ENCODE measurements at regions not wholly inside any gene's neighbourhood (a gene's known extent, or its start where the extent isn't known, plus 50 kb on each side); places are given as distances from the start of the nearest gene placed in this dataset.
"Not testable (repeated sequence)": the region's sequence is repeated elsewhere in the genome, so short reads cannot be mapped to it uniquely, and the experiment has no call there.

DNA sequence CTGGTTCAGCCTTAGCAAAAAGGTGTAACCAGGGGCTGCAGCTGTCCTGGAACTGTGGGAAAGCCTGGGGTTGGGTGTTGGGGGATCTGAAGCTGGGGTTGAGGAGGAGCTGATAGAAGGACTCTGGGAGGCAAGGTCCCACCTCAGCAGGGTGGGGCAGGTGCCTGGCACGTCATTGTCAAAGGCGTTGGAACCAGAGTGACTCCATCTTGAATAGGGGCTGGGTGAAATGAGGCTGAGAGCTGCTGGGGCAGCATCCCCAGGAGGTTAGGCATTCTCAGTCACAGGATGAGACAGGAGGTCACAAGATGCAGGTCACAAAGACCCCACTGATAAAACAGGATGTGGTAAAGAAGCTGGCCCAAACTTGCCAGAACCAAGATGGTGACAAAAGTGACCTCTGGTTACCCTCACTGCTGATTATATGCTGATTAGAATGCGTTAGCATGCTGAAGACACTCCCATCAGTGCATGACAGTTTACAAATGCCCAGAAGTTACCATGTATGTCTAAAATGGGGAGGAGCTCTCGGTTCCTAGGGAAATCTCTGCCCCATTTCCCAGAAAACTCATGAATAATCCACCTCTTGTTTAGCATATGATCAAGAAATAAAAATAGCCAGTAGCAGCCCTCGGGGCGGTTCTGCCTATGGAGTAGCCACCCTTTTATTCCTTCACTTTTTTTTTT, 85.4 kb downstream of the IER5 start:
- no peak for DNase-seq

DNA sequence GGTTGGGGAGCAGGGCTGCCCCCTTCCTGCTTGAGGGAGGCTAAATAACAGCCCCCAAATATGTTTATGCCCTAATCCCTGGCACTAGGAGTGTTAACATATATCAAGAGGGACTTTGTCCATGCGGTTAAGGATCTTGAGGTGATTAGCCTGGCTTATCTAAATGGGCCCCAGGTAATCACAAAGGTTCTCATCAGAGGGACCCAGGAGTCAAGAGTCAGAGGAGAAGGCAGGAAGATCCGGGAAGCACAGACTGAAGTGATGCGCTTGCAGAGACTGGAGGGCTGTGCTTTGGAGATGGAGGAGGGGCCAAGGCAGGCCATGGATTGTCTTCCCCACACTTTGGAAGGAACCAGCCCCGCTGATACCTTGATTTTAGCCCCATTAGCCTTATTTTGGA, 86.4 kb downstream of the IER5 start:
- no peak for DNase-seq

DNA sequence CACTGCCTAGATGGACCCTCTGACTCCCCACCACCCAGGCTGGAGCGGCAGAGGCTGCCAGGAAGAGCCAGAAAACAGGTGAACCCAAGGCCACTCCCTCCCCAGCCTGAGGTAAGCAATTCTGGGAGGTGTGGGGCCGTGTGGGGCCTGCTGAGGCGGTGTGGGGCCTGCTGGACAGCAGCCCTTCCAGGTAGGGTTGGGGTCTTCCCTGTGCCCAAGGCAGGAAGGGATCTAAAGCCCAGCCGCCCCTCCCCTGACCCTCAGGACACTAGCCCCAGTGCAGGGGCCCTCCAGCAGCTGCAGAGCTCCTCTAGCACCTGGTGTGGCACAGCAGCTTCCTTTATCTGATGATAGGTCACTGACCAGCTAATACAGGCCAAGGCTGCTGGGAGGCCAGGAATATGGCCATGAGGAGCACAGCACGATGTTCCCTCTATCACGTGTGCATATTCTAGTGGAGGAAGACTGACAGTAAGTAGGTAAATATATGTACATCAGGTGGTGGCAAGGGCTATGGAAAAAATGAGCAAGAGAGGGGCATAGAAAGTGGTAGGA, 86.9 kb downstream of the IER5 start:
- DNase-seq: no peak

DNA sequence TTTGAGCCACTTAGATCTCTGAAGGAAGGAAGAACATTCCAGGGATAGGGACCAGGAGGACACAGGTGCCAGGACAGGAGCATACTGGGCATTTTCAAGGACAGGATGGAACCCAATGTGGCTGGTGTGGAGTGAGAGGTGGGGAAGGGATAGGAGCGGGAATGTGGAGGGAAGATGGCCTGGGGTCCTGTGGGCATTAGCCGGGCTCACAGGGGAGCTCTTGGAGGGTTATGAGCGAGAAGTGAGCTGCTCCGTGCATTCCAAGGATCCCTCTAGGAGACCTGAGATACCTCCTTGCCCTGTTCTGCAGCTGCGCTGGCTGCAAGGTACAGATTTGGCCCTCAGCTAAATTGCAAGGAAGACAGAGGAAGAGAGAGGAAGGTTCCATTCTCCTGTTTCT, 87.5 kb downstream of the IER5 start:
- no peak for DNase-seq

DNA sequence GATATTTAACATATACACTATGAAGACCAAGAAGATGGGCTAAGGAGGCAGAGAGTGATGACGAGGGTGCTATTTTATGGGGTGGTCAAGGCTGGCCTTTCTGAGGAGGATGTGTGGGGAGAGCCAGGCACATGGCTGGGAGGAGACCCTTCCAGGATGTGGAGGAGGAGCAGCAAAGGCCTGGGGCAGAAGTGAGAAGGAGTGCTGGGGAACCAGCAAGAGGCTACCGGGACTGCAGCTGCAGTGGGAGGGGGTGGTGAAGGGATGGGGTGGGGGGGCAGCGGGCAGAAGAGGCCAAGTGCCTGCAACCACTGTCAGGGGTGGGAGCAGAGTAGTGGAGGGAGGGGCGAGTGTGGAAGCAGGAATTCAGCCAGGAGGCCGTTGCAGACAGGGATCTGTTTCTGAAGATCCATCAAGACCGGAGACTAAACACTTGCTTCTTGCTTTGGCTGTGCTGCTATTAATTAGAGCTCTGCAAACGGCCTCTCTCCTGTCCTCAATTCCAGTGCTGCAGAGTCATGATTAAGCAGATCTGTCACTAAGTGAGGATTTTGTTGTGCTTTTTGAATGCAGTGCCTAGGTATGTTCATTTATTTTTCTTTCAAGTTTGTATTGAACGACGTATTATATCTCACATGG, 89.9 kb downstream of the IER5 start:
- no peak for DNase-seq

DNA sequence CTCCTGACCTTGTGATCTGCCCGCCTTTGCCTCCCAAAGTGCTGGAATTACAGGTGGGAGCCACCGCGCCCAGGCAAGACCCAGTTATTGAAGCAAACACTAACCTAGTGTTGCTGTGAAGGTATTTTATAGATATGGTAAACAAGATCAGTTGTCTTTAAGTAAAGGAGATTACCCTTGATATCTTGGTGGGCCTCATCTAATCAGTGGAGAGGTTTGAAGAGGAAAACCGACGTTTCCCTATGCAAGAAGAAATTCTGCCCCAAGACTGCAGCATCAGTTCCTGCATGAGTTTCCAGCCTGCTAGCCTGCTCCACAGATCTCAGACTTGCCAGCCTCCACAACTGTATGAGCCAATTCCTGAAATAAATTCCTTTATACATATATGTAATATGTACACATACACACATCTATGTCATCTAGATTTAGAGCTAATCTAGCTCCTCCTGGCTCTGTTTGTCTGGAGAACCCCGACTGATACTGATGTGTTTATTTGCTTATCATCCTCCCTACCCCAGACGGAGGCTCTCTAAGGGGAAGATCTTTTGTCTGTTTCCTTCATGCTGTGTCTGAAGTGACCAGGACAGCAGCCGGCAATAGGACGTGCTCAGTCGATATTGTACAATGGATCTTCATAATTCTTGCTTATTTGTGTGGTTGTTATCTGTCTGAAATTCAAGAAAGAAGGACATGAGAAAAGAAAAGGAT, 90.9 kb downstream of the IER5 start:
- DNase-seq: no peak

DNA sequence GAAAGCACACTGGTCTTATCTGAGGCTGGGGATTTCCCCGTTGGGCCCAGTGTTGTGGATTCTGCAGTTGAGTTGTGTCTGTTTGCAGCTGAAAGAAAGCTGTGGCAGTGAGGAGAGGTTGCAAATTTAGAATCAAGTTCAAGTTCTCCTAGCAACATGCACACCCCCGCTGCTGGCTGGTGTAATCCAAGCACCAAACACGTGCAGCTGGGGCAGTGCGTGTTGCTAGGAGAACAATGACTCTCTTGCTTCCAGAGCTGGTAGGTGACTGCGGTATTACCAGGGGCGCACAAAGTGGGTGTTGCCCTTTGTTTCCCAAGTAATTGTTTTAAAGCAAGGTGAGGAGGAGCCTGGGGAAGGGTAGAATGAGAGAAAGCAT, 91.5 kb downstream of the IER5 start:
- DNase-seq: peak; percentile 44

DNA sequence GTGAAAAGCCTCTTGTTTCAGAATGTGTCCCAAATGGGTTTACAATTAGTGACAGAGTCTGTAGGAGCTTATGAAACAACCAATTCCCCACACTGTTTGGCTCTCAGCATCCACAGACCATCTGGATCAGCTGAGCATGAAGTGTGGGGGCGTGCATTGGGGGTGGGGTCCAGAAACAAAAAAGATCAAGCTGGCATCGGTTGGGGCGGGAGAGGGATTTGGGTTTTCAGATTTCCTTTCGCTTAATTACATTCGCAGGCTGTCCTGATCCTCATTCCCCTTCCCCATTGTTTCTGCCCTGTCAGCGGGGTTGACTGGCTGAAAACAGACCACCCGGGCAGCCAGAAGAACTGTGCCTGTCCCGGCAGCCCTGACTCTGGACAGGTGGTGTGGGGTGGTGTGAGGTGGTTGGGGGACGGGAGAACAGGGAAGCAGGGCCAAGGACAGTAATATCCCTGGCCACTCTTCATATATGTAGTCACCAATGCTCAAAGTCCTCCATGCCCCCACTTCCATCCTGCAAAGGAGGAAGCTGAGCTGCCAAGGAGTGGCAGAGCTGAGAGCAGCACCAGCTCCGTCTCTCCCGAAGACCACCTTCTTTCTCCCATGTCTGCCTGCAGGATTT, 92.0 kb downstream of the IER5 start:
- DNase-seq: no peak

DNA sequence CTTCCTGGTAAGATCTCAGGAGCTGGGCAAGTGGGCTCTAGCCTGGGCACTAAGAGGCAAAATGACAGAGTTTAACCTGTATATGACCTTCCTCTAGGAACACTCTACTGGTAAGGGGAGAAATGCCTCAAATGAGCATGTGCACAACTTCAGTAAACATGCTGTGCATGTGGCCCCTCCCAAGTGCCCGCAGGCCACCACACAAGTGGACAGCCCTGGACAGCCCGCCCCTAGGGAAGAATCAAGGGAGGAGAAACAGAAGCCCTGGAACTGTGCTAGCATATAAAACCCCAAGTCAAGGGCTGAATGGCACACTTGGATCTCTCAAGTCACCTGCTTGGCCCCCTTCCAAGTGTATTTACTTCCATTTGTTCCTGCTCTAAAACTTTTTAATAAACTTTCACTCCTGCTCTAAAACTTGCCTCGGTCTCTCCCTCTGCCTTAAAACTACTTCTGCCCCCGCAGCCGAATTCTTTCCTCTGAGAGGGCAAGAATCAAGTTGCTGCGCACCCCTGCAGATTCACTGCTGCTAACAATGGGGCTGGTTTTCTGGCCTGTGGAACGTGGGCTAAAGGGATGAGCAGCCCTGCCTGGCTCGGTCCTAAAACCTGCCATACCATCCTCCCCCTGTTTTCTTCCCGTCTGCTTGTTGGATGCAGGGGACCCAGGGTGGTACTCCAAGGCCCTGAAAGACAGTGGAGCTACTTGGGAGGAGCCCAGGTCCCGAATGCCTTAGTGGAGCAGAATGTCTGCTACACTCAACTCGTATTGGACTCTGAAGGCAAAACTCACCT, 93.5 kb downstream of the IER5 start:
- no peak for DNase-seq

DNA sequence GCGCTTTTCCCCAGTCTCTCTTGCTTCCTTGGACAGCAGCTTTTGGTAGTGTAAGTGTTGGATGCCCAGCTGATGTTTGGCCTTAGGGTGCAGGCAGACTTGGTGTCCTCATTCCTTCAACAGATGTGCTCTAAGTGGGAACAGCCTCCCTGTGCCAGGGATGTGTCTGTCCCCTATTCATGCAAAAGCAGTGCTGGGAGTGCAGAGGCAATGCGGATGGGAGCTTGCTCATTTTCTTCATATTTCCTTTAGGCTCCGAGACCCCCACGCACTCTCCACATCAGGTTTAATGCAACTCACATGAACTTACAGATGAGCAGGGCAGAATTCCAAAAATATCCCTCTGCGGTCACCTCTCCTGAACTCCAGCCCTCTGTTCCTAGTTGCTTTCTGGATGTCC, 96.1 kb downstream of the IER5 start:
- DNase-seq: no peak

DNA sequence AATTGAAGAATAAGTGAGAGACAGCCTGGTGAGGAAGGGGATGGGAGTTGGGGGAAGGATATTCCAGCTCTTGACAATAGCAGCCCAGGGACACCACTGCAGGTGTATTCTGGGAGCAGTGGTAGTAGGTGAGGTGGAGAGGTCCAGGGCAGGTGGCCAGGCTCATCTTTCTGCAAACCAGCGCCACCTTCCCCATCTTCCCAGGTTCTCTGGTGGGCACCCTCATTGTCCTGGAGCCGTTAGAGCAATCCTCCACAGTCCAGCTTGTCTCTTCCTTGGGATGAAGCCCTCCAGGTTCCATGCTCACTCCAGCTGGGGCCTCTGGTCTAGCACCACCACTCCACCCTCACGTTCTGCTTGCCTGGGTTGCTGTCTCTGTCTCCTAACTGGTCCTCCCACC, 97.0 kb downstream of the IER5 start:
- DNase-seq: no peak

DNA sequence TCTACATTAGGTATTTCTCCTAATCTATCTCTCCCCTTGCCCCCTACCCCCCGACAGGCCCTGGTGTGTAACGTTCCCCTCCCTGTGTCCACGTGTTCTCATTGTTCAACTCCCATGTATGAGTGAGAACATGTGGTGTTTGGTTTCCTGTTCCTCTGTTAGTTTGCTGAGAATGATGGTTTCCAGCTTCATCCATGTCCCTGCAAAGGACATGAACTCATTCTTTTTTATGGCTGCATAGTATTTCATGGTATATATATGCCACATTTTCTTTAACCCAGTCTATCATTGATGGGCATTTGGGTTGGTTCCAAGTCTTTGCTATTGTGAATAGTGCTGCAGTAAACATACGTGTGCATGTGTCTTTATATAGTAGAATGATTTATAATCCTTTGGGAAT, 97.6 kb downstream of the IER5 start:
- not testable (repeated sequence) for DNase-seq

DNA sequence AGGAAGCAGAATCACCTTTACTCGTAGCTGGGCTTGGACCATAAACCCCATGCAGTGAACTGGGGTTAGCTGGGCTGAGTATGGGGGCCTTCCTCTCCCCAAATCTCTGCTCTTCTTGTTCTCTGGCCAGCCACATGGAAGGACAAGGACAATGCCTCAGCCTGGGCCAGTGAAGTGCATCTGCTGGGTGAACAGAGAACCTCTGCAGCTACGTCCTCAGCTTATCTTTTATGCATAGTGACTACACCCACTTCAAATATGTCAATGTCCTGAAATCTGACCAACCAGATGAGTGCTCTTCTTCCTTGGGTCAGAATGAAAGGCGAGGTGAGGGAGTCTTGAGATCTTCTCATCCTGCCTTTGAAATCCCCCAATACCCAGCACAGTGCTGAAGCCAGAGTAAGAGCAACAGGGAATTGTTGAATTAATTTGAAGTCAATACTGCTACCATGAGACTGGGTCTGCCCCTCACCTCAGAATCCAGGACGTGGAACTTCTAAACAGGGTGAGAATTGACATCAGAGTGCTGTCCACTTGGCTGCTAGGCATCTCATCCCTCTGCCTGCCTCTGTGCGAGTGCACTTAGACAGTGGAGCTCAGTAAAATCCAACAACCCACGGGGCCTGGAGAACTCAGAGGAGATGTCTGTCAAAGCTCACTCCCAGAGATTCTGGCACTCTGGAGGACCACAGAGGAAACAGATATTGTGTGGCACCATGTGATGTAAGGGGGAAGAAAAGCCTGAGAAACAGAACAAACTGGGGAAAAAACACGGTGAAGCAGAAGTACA, 99.0 kb downstream of the IER5 start:
- DNase-seq: no peak

DNA sequence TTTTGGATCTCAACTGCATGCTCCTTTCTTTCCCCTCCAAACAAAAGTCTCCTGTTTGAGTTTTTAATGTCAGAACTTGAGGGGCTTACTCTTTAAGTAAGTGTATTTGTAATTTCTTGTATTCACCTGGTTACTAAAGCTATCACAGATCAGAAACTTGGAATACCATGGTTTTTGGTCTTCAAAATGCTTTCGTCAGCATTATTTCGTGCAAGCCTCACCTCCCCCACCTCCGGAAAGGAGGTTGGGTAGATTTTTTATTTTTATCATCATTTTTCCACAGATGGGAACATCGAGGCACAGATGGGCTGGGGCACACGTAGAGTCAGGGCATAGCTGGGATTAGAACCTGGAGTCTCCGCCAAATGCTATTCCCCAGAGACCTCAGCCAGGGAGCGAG, 100.7 kb downstream of the IER5 start:
- no peak for DNase-seq

DNA sequence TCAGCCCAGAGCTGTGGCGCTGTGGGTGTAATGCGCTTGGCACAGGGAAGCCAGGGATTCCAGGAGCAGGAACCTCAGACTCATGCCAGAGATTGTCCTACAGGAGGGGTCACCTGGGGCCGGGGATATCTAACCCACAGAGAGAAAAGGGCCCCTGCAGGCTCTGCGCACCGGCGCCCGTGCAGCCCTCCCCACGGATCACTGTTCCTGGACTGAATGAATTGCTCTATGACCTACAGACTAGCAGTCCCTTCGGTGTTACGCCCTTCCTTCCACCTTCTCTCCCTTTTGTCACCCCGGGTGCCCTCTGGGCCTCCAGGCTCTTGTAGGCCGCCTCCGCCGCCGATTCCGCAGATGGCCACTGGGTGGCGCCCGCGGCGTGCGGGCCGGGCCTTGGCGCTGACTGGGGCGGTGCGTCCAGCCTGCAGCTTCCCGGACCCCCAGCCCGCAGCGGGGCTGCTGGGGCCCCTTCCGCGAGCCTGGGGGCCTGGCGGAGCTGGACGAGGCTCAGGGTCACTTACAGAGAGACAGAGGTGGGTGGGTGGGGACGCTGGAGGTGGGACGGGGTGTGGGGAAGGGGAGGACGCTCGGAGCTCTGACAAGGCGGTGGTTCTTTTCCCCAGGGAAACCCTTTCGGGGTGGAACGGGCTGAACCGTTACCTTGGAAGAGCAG, 101.3 kb downstream of the IER5 start:
- peak; percentile 76 for DNase-seq

DNA sequence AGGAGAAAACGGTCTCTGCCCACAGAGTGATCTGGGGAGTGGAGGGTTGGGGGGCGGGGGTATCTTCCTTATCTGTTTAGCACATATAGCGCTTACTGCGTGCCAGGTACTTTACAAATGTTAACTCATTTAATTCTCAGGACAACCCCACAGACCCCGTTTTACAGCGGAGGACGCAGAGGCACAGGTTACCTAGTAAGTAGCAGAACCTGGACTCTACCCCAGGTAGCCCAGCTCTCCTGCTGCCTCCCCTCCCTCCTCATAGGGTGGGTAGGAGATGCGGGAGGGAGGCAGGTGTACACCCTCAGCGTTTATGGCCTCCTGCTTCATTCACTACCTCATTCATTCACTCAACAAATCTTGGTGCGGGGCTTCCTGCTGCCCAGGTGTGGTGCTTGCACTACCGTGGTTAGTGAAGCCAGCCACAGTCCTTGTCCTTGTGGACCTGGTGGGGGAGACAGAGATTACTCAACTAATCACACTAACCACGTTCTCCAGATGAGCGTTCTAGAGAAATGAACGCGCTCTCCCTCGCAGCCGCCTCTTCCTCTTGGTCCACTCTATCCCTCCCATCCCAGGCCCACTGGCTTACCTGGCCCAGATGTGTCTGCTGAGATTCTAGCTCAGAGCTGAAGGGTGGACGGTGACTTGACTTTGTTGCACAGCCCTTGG, 102.0 kb downstream of the IER5 start:
- no peak for DNase-seq

DNA sequence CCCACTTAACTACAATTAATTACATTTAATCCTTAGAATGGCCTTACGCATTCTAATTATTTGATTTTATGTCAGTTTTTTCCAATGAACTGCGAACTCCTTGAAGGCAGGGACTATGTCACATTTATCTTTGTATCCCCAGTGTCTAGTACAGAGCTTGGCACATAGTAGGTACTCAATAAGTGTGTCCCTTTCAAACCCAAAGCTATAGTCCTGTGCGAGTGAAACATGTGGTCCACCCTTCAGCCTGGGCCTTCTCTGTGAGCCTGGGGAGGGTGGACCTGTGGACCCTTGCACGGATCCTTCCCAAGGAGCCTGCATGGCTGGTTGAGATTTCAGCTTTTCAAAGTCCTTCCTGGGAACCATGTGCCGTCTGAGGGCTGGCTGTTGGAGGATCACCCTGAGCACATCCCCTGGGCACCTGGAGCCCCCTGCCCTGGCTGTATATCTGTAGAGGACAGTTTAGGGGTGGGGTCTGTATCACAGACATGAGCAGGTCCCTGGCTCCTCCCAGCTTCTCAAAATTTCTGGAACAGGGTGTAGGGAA, 103.1 kb downstream of the IER5 start:
- DNase-seq: no peak

DNA sequence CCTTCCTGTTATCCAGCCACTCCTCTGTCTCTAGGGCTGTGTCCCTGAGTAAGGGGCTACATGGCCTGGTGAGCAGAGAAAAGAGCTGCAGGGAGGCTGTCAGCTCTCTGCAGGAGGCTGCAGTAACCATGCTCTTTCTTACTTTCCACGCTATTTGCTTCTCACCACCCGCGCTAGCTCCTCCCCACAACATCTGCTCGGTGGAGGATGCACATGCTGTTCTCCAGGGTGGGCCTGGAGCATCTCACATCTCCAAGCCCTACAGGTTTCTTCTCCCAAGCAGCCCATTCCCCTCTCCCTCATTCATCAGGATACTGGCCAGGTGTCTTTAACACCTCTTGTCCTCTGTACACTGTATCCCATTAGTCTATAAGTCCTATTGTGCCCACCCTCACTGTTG, 103.8 kb downstream of the IER5 start:
- no peak for DNase-seq

DNA sequence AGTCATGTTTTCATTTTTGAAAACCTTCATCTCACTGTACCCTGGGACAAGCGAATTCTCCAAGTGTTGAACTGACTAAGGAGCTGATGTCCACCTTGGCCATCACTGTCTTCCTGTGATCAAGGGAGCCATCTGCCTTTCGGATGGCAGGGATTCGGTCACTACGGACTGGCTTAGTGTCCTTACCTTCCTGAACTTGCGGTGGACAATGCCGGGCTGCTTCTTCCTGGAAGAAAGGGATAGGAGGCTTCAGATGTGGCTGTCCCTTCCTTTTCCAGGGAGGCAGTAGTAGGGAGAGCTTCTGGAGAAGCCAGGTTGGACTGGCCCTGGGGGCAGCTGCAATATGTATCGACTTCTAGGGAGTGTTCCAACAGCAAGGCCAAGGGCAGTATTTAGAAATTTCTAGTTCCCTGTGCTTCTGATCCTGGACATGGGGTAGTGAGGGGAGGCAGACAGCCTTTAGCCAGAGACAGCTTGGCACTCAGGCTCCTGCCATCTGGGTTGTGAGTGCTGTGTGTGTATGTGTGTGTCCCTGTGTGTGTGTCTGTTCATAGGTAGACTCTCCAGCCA, 114.6 kb downstream of the IER5 start:
- DNase-seq: no peak

DNA sequence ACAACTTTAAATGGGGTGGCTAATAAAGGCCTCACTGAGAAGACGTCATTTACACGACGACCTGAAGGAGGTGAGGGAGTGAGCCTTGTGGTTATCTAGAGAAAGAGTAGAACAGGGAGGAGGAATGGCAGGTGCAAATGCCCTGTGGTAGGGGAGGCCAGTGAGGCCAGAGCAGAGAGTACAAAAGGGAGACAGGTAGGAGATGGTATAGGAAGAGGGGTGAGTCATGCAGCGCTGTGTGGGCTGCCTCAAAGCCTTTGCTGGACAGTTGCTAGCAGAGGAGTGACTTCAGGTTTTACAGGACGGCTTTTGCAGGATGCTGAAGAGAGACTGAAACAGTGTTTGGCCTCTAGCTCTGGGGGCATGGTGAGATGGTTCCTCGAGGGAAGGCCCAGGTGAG, 116.0 kb downstream of the IER5 start:
- no peak for DNase-seq

Data from activated naive CD4-positive, alpha-beta T cell treated with Interleukin-2 at 50 U/mL for 16 hours (primary cell).